ENCODE measurements at regions not wholly inside any gene's neighbourhood (a gene's known extent, or its start where the extent isn't known, plus 50 kb on each side); places are given as distances from the start of the nearest gene placed in this dataset.

- Mint-ChIP-seq H3K4me3 (no peak overlapping the region), H3K9me3 (peaks cover 5% of the 10 kb centered on the region in 2 donors), H3K27me3 (no peaks in the 10 kb centered on the region), H3K4me1 (peaks cover 0 to 2% of the 10 kb centered on the region in 2 donors), H3K36me3 (no peaks in the 10 kb centered on the region), H3K27ac (no peak overlapping the region)
- ATAC-seq (replicated peaks) (no peak), DNase-seq (no peak)
These were observed 170.9 kb upstream of the CADPS start for GRCh38 chr3:63046152-63046551.

- H3K4me3 Mint-ChIP-seq, result no peak overlapping the region
- no peak overlapping the region for H3K27ac Mint-ChIP-seq
- no peaks in the 10 kb centered on the region for H3K27me3 Mint-ChIP-seq
- peaks cover 0 to 2% of the 10 kb centered on the region in 2 donors for H3K4me1 Mint-ChIP-seq
- no peak for DNase-seq
- no peaks in the 10 kb centered on the region for H3K36me3 Mint-ChIP-seq
- peaks cover 5% of the 10 kb centered on the region in 2 donors for H3K9me3 Mint-ChIP-seq
- no peak for ATAC-seq (replicated peaks)
These were observed 171.4 kb upstream of the CADPS start for GRCh38 chr3:63046580-63046979.

GRCh38 chr3:63047068-63047467, 171.9 kb upstream of the CADPS start:
- Mint-ChIP-seq H3K27me3 (no peaks in the 10 kb centered on the region), H3K4me1 (peaks cover 0 to 2% of the 10 kb centered on the region in 2 donors), H3K4me3 (no peak overlapping the region), H3K27ac (no peak overlapping the region), H3K9me3 (peaks cover 5 to 7% of the 10 kb centered on the region in 2 donors), H3K36me3 (no peaks in the 10 kb centered on the region)
- DNase-seq, result no peak
- peak; percentile 65 to 82 for ATAC-seq (replicated peaks)

GRCh38 chr3:63048367-63049326, 173.4 kb upstream of the CADPS start:
- H3K9me3 Mint-ChIP-seq, result peaks cover 9% of the 10 kb centered on the region in 2 donors

GRCh38 chr3:63050548-63051177, 175.4 kb upstream of the CADPS start:
- Mint-ChIP-seq H3K27ac (no peak overlapping the region), H3K36me3 (no peaks in the 10 kb centered on the region), H3K27me3 (no peaks in the 10 kb centered on the region), H3K4me1 (peaks cover 0 to 2% of the 10 kb centered on the region in 2 donors), H3K4me3 (no peak overlapping the region), H3K9me3 (peaks cover 4% of the 10 kb centered on the region in 2 donors)
- ATAC-seq (replicated peaks) (no peak), DNase-seq (no peak)

More at GRCh38 chr3:63048367-63049326, 173.4 kb upstream of the CADPS start:
- peaks cover 0 to 2% of the 10 kb centered on the region in 2 donors for H3K4me1 Mint-ChIP-seq
- H3K27ac Mint-ChIP-seq, result no peak overlapping the region
- H3K36me3 Mint-ChIP-seq, result no peaks in the 10 kb centered on the region
- DNase-seq (no peak), ATAC-seq (replicated peaks) (no peak)
- no peaks in the 10 kb centered on the region for H3K27me3 Mint-ChIP-seq
- no peak overlapping the region for H3K4me3 Mint-ChIP-seq

GRCh38 chr3:63051920-63052319, 176.7 kb upstream of the CADPS start:
- no peak for ATAC-seq (replicated peaks)
- Mint-ChIP-seq H3K27me3 (no peaks in the 10 kb centered on the region), H3K36me3 (no peaks in the 10 kb centered on the region), H3K27ac (no peak overlapping the region), H3K4me1 (peaks cover 0 to 2% of the 10 kb centered on the region in 2 donors), H3K9me3 (peaks cover 4% of the 10 kb centered on the region in 2 donors), H3K4me3 (no peak overlapping the region)
- DNase-seq, result no peak

- Mint-ChIP-seq H3K36me3 (no peaks in the 10 kb centered on the region), H3K27ac (no peak overlapping the region), H3K4me1 (no peaks in the 10 kb centered on the region), H3K4me3 (no peak overlapping the region), H3K27me3 (no peaks in the 10 kb centered on the region), H3K9me3 (peaks cover 3 to 4% of the 10 kb centered on the region in 2 donors)
- DNase-seq (no peak), ATAC-seq (replicated peaks) (no peak)
These were observed 181.7 kb upstream of the CADPS start for GRCh38 chr3:63056932-63057331.

GRCh38 chr3:63060412-63060811, 185.2 kb upstream of the CADPS start:
- DNase-seq (no peak), ATAC-seq (replicated peaks) (no peak)
- Mint-ChIP-seq H3K9me3 (peaks cover 0 to 1% of the 10 kb centered on the region in 2 donors), H3K27ac (no peak overlapping the region), H3K27me3 (no peaks in the 10 kb centered on the region), H3K36me3 (no peaks in the 10 kb centered on the region), H3K4me1 (no peaks in the 10 kb centered on the region), H3K4me3 (no peak overlapping the region)

- Mint-ChIP-seq H3K4me1 (no peaks in the 10 kb centered on the region), H3K27me3 (no peaks in the 10 kb centered on the region), H3K9me3 (peaks cover 0 to 1% of the 10 kb centered on the region in 2 donors), H3K4me3 (no peak overlapping the region), H3K36me3 (no peaks in the 10 kb centered on the region), H3K27ac (no peak overlapping the region)
- no peak for ATAC-seq (replicated peaks)
- DNase-seq, result no peak
These were observed 186.2 kb upstream of the CADPS start for GRCh38 chr3:63061449-63061848.

GRCh38 chr3:63064209-63064755, 189.1 kb upstream of the CADPS start:
- H3K4me1 Mint-ChIP-seq, result no peaks in the 10 kb centered on the region
- H3K4me3 Mint-ChIP-seq, result no peak overlapping the region
- peaks cover 5 to 6% of the 10 kb centered on the region in 2 donors for H3K9me3 Mint-ChIP-seq
- ATAC-seq (replicated peaks) (no peak), DNase-seq (no peak)
- H3K36me3 Mint-ChIP-seq, result no peaks in the 10 kb centered on the region
- H3K27me3 Mint-ChIP-seq, result no peaks in the 10 kb centered on the region
- no peak overlapping the region for H3K27ac Mint-ChIP-seq

- H3K36me3 Mint-ChIP-seq, result no peaks in the 10 kb centered on the region
- no peak for DNase-seq
- H3K27ac Mint-ChIP-seq, result no peak overlapping the region
These were observed 192.9 kb upstream of the CADPS start for GRCh38 chr3:63067999-63068645.

GRCh38 chr3:63069806-63070475, 194.7 kb upstream of the CADPS start:
- no peaks in the 10 kb centered on the region for H3K36me3 Mint-ChIP-seq
- H3K4me1 Mint-ChIP-seq, result no peaks in the 10 kb centered on the region
- ATAC-seq (replicated peaks) (no peak), DNase-seq (no peak)
- H3K4me3 Mint-ChIP-seq, result no peak overlapping the region
- H3K27ac Mint-ChIP-seq, result no peak overlapping the region
- peaks cover 5 to 6% of the 10 kb centered on the region in 2 donors for H3K9me3 Mint-ChIP-seq
- no peaks in the 10 kb centered on the region for H3K27me3 Mint-ChIP-seq

More at GRCh38 chr3:63067999-63068645, 192.9 kb upstream of the CADPS start:
- Mint-ChIP-seq H3K27me3 (no peaks in the 10 kb centered on the region), H3K9me3 (peaks cover 5% of the 10 kb centered on the region in 2 donors), H3K4me1 (no peaks in the 10 kb centered on the region), H3K4me3 (no peak overlapping the region)
- no peak for ATAC-seq (replicated peaks)

- Mint-ChIP-seq H3K4me3 (no peak overlapping the region), H3K27me3 (no peaks in the 10 kb centered on the region), H3K36me3 (no peaks in the 10 kb centered on the region), H3K4me1 (no peaks in the 10 kb centered on the region), H3K9me3 (peaks cover 5 to 6% of the 10 kb centered on the region in 2 donors), H3K27ac (no peak overlapping the region)
- ATAC-seq (replicated peaks) (no peak), DNase-seq (no peak)
These were observed 195.2 kb upstream of the CADPS start for GRCh38 chr3:63070476-63070810.

- no peak for ATAC-seq (replicated peaks)
- DNase-seq, result no peak
- Mint-ChIP-seq H3K4me1 (no peaks in the 10 kb centered on the region), H3K27me3 (no peaks in the 10 kb centered on the region), H3K9me3 (peaks cover 0 to 1% of the 10 kb centered on the region in 2 donors), H3K27ac (no peak overlapping the region), H3K4me3 (no peak overlapping the region), H3K36me3 (no peaks in the 10 kb centered on the region)
These were observed 201.1 kb upstream of the CADPS start for GRCh38 chr3:63076357-63076756.

All from stimulated activated naive B cell treated with anti-CD40 and anti-IgM and Interleukin-4, amounts not matched to agents 10 μg/mL and 1 μg/mL and 100 μg/mL, for 72 hours (primary cell).